Panc1 (cell line): ENCODE measurements at regions not wholly inside any gene's neighbourhood (a gene's known extent, or its start where the extent isn't known, plus 50 kb on each side); places are given as distances from the start of the nearest gene placed in this dataset.

ENCODE experiments used
- ATAC-seq: fragments of 200-7000 bp; cut with Tn5 transposase; 2 replicates; pipeline ENCODE4 v1.9.1; 2020; ENCODE audit warnings: mild to moderate bottlenecking, moderate library complexity
- BruUV-seq: library from RNA; stranded (reverse); fragments of 400-500 nt; replicated peaks from 2 replicates; lab custom pipeline; 2021; lab: Mats Ljungman, UMichigan
- CTCF ChIA-PET: fragments of 300-600 bp; sonication (Branson Sonifier 250); formaldehyde crosslinking; loops from one replicate; lab custom pipeline; 2022; ENCODE audit warnings: antibody characterized with exemption; lab: Charles Lee
- POLR2A ChIA-PET: fragments of 300-600 bp; sonication (Branson Sonifier 250); formaldehyde crosslinking; loops from one replicate; lab custom pipeline; 2022; ENCODE audit warnings: antibody characterized with exemption; lab: Charles Lee
- DNase-seq: peaks from one replicate; pipeline ENCODE4 v3.0.0-alpha.2; 2010; ENCODE audit warnings: low read depth, low spot score
- H3K27ac ChIP-seq: 2 replicates; pipeline ENCODE4 v1.5.1; 2011; ENCODE audit warnings: mild to moderate bottlenecking, low read length, inconsistent platforms
- H3K27me3 ChIP-seq: fragments of 200-500 bp; sonication (Bioruptor generic); 2 replicates; pipeline ENCODE4 v1.6.0; 2014; ENCODE audit warnings: low read length, inconsistent platforms; ENCODE audit not compliant: control insufficient read depth, insufficient read depth
- H3K36me3 ChIP-seq: fragments of 200-500 bp; sonication (Bioruptor generic); 2 replicates; pipeline ENCODE4 v1.5.1; 2014; ENCODE audit warnings: inconsistent platforms, mild to moderate bottlenecking, low read length, moderate library complexity; ENCODE audit not compliant: control insufficient read depth, insufficient read depth
- H3K4me1 ChIP-seq: 2 replicates; pipeline ENCODE4 v1.5.1; 2011; ENCODE audit warnings: inconsistent platforms, mild to moderate bottlenecking, low read length, moderate library complexity; ENCODE audit not compliant: control insufficient read depth, insufficient read depth
- H3K4me3 ChIP-seq, 2 experiments: 2 replicates each; pipeline ENCODE4 v1.5.1; 2011 to 2012; ENCODE audit warnings: low read depth in 2 of 2, low read length in 2 of 2, mild to moderate bottlenecking in 2 of 2, inconsistent platforms in 1 of 2, moderate library complexity in 1 of 2
- H3K9me3 ChIP-seq: fragments of 200-500 bp; sonication (Bioruptor generic); 2 replicates; pipeline ENCODE4 v1.5.1; 2014; ENCODE audit warnings: low read depth, mild to moderate bottlenecking, inconsistent platforms, low read length, moderate library complexity; ENCODE audit not compliant: control insufficient read depth, insufficient read depth
- CTCF ChIP-seq: fragments of 450-650 bp; IDR thresholded peaks from 2 replicates; pipeline ENCODE4 v1.5.1; 2017; ENCODE audit warnings: mild to moderate bottlenecking
- POLR2AphosphoS5 ChIP-seq: IDR thresholded peaks from 2 replicates; pipeline ENCODE4 v1.6.1; 2012; ENCODE audit warnings: mild to moderate bottlenecking, low read depth, low read length, moderate library complexity
- SIN3A ChIP-seq: IDR thresholded peaks from 2 replicates; pipeline ENCODE4 v1.6.1; 2012; ENCODE audit warnings: low read depth, mild to moderate bottlenecking, low read length, moderate library complexity, borderline replicate concordance; ENCODE audit not compliant: insufficient read depth
- TCF7L2 ChIP-seq: IDR thresholded peaks from 2 replicates; pipeline ENCODE4 v1.6.1; 2011; ENCODE audit warnings: mild to moderate bottlenecking, low read depth, low read length, inconsistent platforms
- in situ Hi-C: cut with HindIII; loops from 2 replicates; pipeline ENCODE4 v1.10.0; 2016; ENCODE audit warnings: low sequenced_read_pairs, low pct_unique_long_range_greater_than_20kb
- intact Hi-C: fragments of 100-400 bp; cut with micrococcal nuclease; formaldehyde crosslinking; loops from one replicate; pipeline ENCODE4 v1.10.0; 2022; ENCODE audit not compliant: unreplicated experiment
- TF ChIP-seq, protein P1 (sequence below), 2 experiments: IDR thresholded peaks; 2 replicates each; pipeline ENCODE4 v1.6.1; 2011 to 2012; ENCODE audit warnings: low read depth in 2 of 2, control low read depth in 1 of 2, low read length in 1 of 2, mild to moderate bottlenecking in 1 of 2, moderate library complexity in 1 of 2; ENCODE audit not compliant: insufficient read depth in 1 of 2

DNA sequence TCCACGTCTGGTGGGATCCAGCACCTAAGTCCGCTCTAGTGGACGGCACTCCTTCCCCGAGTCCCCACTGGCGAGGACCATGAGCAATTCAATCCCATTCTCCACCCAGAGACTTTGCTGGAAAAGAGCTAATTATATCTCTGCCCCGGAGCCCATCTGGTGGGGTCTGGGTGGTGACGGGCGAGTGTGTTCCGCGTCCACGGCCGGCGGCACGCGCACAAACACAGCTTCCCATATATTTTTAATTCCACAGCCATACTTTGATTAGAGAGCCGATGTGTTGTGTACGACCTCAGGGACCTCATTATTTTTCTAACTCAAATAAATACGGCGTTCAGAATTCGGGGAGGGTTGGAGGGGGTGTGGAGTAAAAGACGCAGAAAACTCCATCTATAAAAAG is 64.1 kb upstream of the ADGRE5 start:
- ATAC-seq (no peak), DNase-seq (no peak)
- Histone ChIP-seq H3K27ac (no peak overlapping the region), H3K36me3 (no peaks in the 10 kb centered on the region), H3K27me3 (no peaks in the 10 kb centered on the region), H3K4me1 (no peaks in the 10 kb centered on the region), H3K4me3 (no peak overlapping the region), H3K9me3 (no peaks in the 10 kb centered on the region)
- ChIA-PET CTCF (interaction anchor here (1.0 kb wide), 1 partner anchor 117 kb away, joined by 3 read pairs; no protein-coding TSS in a partner anchor), POLR2A (no interaction called here)
- BruUV-seq, result no TSS peak
- TF ChIP-seq SIN3A (no peak), POLR2AphosphoS5 (no peak), CTCF (no peak), TCF7L2 (no peak)
- TF ChIP-seq, protein P1, sequence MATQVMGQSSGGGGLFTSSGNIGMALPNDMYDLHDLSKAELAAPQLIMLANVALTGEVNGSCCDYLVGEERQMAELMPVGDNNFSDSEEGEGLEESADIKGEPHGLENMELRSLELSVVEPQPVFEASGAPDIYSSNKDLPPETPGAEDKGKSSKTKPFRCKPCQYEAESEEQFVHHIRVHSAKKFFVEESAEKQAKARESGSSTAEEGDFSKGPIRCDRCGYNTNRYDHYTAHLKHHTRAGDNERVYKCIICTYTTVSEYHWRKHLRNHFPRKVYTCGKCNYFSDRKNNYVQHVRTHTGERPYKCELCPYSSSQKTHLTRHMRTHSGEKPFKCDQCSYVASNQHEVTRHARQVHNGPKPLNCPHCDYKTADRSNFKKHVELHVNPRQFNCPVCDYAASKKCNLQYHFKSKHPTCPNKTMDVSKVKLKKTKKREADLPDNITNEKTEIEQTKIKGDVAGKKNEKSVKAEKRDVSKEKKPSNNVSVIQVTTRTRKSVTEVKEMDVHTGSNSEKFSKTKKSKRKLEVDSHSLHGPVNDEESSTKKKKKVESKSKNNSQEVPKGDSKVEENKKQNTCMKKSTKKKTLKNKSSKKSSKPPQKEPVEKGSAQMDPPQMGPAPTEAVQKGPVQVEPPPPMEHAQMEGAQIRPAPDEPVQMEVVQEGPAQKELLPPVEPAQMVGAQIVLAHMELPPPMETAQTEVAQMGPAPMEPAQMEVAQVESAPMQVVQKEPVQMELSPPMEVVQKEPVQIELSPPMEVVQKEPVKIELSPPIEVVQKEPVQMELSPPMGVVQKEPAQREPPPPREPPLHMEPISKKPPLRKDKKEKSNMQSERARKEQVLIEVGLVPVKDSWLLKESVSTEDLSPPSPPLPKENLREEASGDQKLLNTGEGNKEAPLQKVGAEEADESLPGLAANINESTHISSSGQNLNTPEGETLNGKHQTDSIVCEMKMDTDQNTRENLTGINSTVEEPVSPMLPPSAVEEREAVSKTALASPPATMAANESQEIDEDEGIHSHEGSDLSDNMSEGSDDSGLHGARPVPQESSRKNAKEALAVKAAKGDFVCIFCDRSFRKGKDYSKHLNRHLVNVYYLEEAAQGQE (IDR thresholded peaks at IDR 0.05; ENCODE audit: insufficient read depth in 1 of 2, low read depth in 2 of 2, low read length in 1 of 2), result no peak
- in situ Hi-C loops (no loop called here), intact Hi-C loops (no loop called here)

DNA sequence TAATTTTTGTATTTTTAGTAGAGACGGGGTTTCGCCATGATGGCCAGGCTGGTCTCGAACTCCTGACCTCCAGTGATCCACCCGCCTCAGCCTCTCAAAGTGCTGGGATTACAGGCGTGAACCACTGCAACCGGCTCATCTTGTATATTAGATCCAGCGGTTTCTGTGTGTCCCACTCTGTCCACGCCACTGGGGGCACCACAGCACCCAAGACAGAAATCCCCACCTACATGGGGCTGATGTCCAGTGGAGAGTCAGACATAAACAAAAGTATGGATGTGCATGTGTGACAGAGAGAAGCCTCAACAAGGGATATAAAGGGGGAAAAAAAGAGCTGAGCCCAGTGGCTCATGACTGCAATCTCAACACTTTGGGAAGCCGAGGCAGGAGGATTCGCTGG is 65.8 kb upstream of the ADGRE5 start:
- in situ Hi-C loops (no loop called here), intact Hi-C loops (no loop called here)
- Histone ChIP-seq H3K27me3 (no peaks in the 10 kb centered on the region), H3K4me1 (no peaks in the 10 kb centered on the region), H3K27ac (no peak overlapping the region), H3K4me3 (no peak overlapping the region), H3K9me3 (no peaks in the 10 kb centered on the region), H3K36me3 (no peaks in the 10 kb centered on the region)
- POLR2A ChIA-PET, result no interaction called here
- CTCF ChIA-PET, result interaction anchor here (0.7 kb wide), 1 partner anchor 822 kb away, joined by 4 read pairs; no protein-coding TSS in a partner anchor
- ATAC-seq (no peak), DNase-seq (no peak)
- BruUV-seq, result no TSS peak
- TF ChIP-seq, protein P1 (IDR thresholded peaks at IDR 0.05; ENCODE audit: insufficient read depth in 1 of 2, low read depth in 2 of 2, low read length in 1 of 2), result no peak
- TF ChIP-seq TCF7L2 (no peak), CTCF (no peak), POLR2AphosphoS5 (no peak), SIN3A (no peak)
